Hepatocyte (in vitro differentiated cells): ENCODE measurements at regions not wholly inside any gene's neighbourhood (a gene's known extent, or its start where the extent isn't known, plus 50 kb on each side); places are given as distances from the start of the nearest gene placed in this dataset.

Experiments used
- DNase-seq: peaks from one replicate; pipeline ENCODE4 v3.0.0-alpha.2; 2016; ENCODE audit warnings: low spot score
- H2AFZ ChIP-seq: fragments of 200-600 bp; sonication (generic); 2 replicates; pipeline ENCODE4 v1.6.0; 2016; ENCODE audit warnings: antibody characterized with exemption, mild to moderate bottlenecking
- H3K27ac ChIP-seq: fragments of 200-600 bp; sonication (generic); 2 replicates; pipeline ENCODE4 v1.5.1; 2016; ENCODE audit warnings: mild to moderate bottlenecking
- H3K27me3 ChIP-seq: fragments of 200-600 bp; sonication (generic); 2 replicates; pipeline ENCODE4 v1.6.1; 2016
- H3K36me3 ChIP-seq: fragments of 200-600 bp; sonication (generic); replicated peaks from 2 replicates; pipeline ENCODE4 v1.5.1; 2016; ENCODE audit warnings: low read depth; ENCODE audit not compliant: insufficient read depth
- H3K4me1 ChIP-seq: fragments of 200-600 bp; sonication (generic); 2 replicates; pipeline ENCODE4 v1.5.1; 2016; ENCODE audit warnings: mild to moderate bottlenecking, moderate library complexity; ENCODE audit not compliant: insufficient read depth
- H3K4me2 ChIP-seq: fragments of 200-600 bp; sonication (generic); 2 replicates; pipeline ENCODE4 v1.6.0; 2016
- H3K4me3 ChIP-seq: fragments of 200-600 bp; sonication (generic); 2 replicates; pipeline ENCODE4 v1.5.1; 2016; ENCODE audit warnings: mild to moderate bottlenecking
- H3K79me2 ChIP-seq: fragments of 200-600 bp; sonication (generic); 2 replicates; pipeline ENCODE4 v1.6.0; 2017; ENCODE audit warnings: mild to moderate bottlenecking
- H3K9me2 ChIP-seq: fragments of 200-600 bp; sonication (generic); replicated peaks from 2 replicates; pipeline ENCODE4 v1.6.0; 2017; ENCODE audit warnings: mild to moderate bottlenecking; ENCODE audit not compliant: insufficient read depth
- H3K9me3 ChIP-seq: fragments of 200-600 bp; sonication (generic); 2 replicates; pipeline ENCODE4 v1.5.1; 2016; ENCODE audit warnings: low read depth, mild to moderate bottlenecking
- H4K20me1 ChIP-seq: fragments of 200-600 bp; sonication (generic); 2 replicates; pipeline ENCODE4 v1.6.0; 2016; ENCODE audit warnings: mild to moderate bottlenecking; ENCODE audit not compliant: insufficient read depth, poor library complexity, severe bottlenecking
- EZH2 ChIP-seq: fragments of 200-600 bp; sonication (generic); IDR thresholded peaks from 2 replicates; pipeline ENCODE4 v1.6.1; 2016; ENCODE audit warnings: antibody characterized with exemption, mild to moderate bottlenecking, borderline replicate concordance
- EZH2phosphoT487 ChIP-seq: fragments of 200-600 bp; sonication (generic); IDR thresholded peaks from one replicate; pipeline ENCODE4 v1.6.1; 2018; ENCODE audit warnings: antibody characterized with exemption, mild to moderate bottlenecking, low read depth, moderate library complexity; ENCODE audit not compliant: unreplicated experiment, severe bottlenecking
- WGBS: methylation state at CpG from one replicate; pipeline ENCODE4 v1.1.6; 2016; ENCODE audit warnings: low lambda C conversion rate; ENCODE audit errors: missing lambda C conversion rate; 5-methylcytosine and 5-hydroxymethylcytosine counted together
- TF ChIP-seq, protein P1 (sequence below): fragments of 200-600 bp; sonication (generic); IDR thresholded peaks from 2 replicates; pipeline ENCODE4 v1.5.1; 2016; ENCODE audit warnings: antibody characterized with exemption, mild to moderate bottlenecking; ENCODE audit not compliant: poor library complexity

DNA sequence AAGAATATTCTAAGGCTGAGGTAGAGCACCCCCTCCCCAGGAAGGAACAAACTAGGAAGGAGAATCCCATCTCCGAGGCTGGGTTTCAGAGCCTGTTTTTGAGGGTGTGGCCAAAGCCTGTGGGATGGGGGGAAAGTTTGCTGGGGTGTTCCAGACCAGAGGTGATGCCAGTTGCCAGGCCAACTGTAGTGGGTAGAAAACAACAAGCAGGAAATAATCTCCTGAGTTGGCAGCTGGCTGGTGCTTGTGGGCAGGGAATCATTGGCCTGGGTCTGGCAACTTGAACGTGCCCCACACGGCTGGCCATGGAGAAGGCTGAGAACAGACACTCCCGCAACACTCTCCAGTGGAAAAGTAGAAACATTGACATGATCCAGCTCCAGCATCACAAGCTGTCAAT, 385.6 kb downstream of the ETS1 start:
- Histone ChIP-seq H3K27me3 (no peaks in the 10 kb centered on the region), H3K9me3 (no peaks in the 10 kb centered on the region), H3K9me2 (no peaks in the 10 kb centered on the region), H4K20me1 (no peaks in the 10 kb centered on the region), H3K4me3 (no peak overlapping the region), H3K27ac (no peak overlapping the region), H3K79me2 (no peaks in the 10 kb centered on the region), H3K4me1 (no peaks in the 10 kb centered on the region), H2AFZ (no peak overlapping the region), H3K4me2 (no peak overlapping the region), H3K36me3 (no peaks in the 10 kb centered on the region)
- 85% methylated on average over 4 of the region's 4 CpGs for WGBS
- TF ChIP-seq, protein P1, sequence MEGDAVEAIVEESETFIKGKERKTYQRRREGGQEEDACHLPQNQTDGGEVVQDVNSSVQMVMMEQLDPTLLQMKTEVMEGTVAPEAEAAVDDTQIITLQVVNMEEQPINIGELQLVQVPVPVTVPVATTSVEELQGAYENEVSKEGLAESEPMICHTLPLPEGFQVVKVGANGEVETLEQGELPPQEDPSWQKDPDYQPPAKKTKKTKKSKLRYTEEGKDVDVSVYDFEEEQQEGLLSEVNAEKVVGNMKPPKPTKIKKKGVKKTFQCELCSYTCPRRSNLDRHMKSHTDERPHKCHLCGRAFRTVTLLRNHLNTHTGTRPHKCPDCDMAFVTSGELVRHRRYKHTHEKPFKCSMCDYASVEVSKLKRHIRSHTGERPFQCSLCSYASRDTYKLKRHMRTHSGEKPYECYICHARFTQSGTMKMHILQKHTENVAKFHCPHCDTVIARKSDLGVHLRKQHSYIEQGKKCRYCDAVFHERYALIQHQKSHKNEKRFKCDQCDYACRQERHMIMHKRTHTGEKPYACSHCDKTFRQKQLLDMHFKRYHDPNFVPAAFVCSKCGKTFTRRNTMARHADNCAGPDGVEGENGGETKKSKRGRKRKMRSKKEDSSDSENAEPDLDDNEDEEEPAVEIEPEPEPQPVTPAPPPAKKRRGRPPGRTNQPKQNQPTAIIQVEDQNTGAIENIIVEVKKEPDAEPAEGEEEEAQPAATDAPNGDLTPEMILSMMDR: no peak
- TF ChIP-seq EZH2 (no peak), EZH2phosphoT487 (no peak)
- no peak for DNase-seq

DNA sequence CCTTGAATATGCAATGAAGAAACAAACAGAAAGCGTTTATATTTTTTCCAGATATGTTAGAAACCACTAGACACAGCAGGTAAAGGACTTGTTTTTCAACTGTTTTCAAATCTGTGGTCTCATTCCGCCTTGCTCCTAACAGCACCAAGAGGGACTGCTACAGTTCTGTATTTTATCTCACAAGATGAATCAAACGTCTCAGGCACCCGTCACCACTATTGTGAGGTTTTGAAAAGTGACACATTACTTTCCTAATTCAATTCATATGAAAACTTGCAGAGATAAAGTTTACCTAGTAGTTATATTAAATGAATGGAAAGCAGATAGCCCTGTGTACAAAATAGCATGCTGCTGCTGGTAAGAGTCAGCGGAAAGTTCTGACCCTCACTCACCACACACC, 386.3 kb downstream of the ETS1 start:
- no peaks in the 10 kb centered on the region for H3K4me1 ChIP-seq
- H3K27ac ChIP-seq: no peak overlapping the region
- 84% methylated on average over 5 of the region's 5 CpGs for WGBS
- no peaks in the 10 kb centered on the region for H3K27me3 ChIP-seq
- H3K4me2 ChIP-seq: no peak overlapping the region
- no peak overlapping the region for H2AFZ ChIP-seq
- DNase-seq: no peak
- TF ChIP-seq, protein P1: no peak
- no peak for TF ChIP-seq EZH2phosphoT487
- TF ChIP-seq EZH2: no peak
- no peaks in the 10 kb centered on the region for H3K9me2 ChIP-seq
- H3K79me2 ChIP-seq: no peaks in the 10 kb centered on the region
- no peaks in the 10 kb centered on the region for H4K20me1 ChIP-seq
- no peaks in the 10 kb centered on the region for H3K36me3 ChIP-seq
- H3K9me3 ChIP-seq: no peaks in the 10 kb centered on the region
- H3K4me3 ChIP-seq: no peak overlapping the region

DNA sequence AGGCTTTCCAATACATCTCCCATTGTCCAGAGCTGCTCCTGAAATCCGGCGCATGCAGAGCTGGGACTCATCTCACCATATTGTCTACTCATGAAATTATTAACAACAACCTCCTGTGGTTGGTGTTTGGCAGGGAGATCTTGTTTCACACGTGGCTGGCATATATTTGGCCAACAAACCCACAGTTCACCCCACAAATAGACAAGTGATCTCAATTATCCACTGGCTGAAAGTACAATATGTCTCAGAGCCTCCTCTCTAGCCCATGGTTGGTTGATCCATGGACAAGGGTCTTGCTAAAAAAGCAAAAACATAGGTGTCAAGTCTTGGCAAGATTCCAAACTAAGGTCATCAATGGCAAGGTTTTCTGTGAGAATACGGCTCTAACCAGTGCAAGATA, 386.9 kb downstream of the ETS1 start:
- no peaks in the 10 kb centered on the region for H3K4me1 ChIP-seq
- H3K79me2 ChIP-seq: no peaks in the 10 kb centered on the region
- no peak overlapping the region for H2AFZ ChIP-seq
- no peak for DNase-seq
- no peaks in the 10 kb centered on the region for H3K36me3 ChIP-seq
- no peak overlapping the region for H3K4me3 ChIP-seq
- H3K9me3 ChIP-seq: no peaks in the 10 kb centered on the region
- H4K20me1 ChIP-seq: no peaks in the 10 kb centered on the region
- no peak for TF ChIP-seq EZH2phosphoT487
- TF ChIP-seq, protein P1: no peak
- no peak for TF ChIP-seq EZH2
- 85% methylated on average over 4 of the region's 4 CpGs for WGBS
- H3K4me2 ChIP-seq: no peak overlapping the region
- no peaks in the 10 kb centered on the region for H3K9me2 ChIP-seq
- no peak overlapping the region for H3K27ac ChIP-seq
- H3K27me3 ChIP-seq: no peaks in the 10 kb centered on the region

DNA sequence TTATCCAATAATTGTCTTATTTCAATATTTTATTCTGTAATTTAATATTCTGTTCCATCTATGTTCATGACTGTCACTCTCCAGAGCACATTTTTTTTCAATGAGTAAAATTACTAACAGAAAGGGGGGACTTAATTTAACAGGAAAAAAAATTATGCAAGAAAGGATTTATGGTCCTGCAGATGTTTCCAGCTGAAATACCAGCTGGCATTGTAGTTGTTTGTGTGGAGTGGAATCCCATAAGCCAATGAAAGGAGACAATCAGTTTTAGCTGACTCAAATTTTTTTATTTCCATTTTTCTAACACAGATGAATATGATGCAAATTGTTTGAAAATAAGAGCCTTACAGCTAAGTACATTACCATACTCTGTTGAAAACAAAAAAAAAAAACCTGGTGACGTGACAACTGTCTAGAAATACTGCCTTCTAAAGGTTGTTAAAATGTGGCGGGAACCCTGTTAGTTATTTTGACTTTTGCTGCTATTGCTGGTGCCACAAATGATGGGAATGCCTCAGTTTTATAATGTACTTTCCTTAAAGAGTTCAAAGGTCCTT, 389.1 kb downstream of the ETS1 start:
- no peaks in the 10 kb centered on the region for H3K4me1 ChIP-seq
- H3K9me3 ChIP-seq: no peaks in the 10 kb centered on the region
- H3K27ac ChIP-seq: no peak overlapping the region
- no peak overlapping the region for H3K4me2 ChIP-seq
- H3K4me3 ChIP-seq: no peak overlapping the region
- no peaks in the 10 kb centered on the region for H3K27me3 ChIP-seq
- H3K79me2 ChIP-seq: no peaks in the 10 kb centered on the region
- no peaks in the 10 kb centered on the region for H3K9me2 ChIP-seq
- TF ChIP-seq EZH2phosphoT487 (no peak), EZH2 (no peak)
- TF ChIP-seq, protein P1: no peak
- H2AFZ ChIP-seq: no peak overlapping the region
- no peaks in the 10 kb centered on the region for H3K36me3 ChIP-seq
- H4K20me1 ChIP-seq: no peaks in the 10 kb centered on the region
- no peak for DNase-seq
- WGBS: 87% methylated on average over 2 of the region's 2 CpGs
